Kidney (tissue), 13 donors: ENCODE measurements at regions not wholly inside any gene's neighbourhood (a gene's known extent, or its start where the extent isn't known, plus 50 kb on each side); places are given as distances from the start of the nearest gene placed in this dataset.
A peak's percentile ranks its signal among the peaks of the same experiment; 100 is the strongest.

Source experiments
- DNase-seq, 5 donors: peaks; one replicate each; pipeline ENCODE4 v3.0.0-alpha.2; 2013 to 2020
- FAIRE-seq: peaks from 2 replicates; lab custom pipeline; 2012; peaks lifted over from hg19 to GRCh38; lab: Jason Lieb, UNC
- H3K27ac ChIP-seq, 2 donors: one replicate each; pipeline ENCODE4 v1.7.0; 2013; ENCODE audit warnings: low read depth in 2 of 2, low read length in 2 of 2, inconsistent platforms in 1 of 2
- H3K27me3 ChIP-seq: one replicate; pipeline ENCODE4 v1.7.1; 2013; ENCODE audit warnings: low read length, inconsistent platforms; ENCODE audit not compliant: control insufficient read depth, insufficient read depth
- H3K36me3 ChIP-seq, 3 donors: one replicate each; pipeline versions ENCODE4 v1.7.0 to v1.7.1; 2013; ENCODE audit warnings: low read length in 3 of 3, control low read depth in 1 of 3, inconsistent platforms in 1 of 3; ENCODE audit not compliant: insufficient read depth in 3 of 3, control insufficient read depth in 2 of 3
- H3K4me1 ChIP-seq, 3 donors: one replicate each; pipeline versions ENCODE4 v1.7.0 to v1.7.1; 2013; ENCODE audit warnings: low read length in 3 of 3, inconsistent platforms in 1 of 3, low read depth in 1 of 3; ENCODE audit not compliant: control insufficient read depth in 2 of 3, insufficient read depth in 2 of 3
- H3K4me3 ChIP-seq, 3 donors: one replicate each; pipeline versions ENCODE4 v1.7.0 to v1.8.1; 2013; ENCODE audit warnings: low read length in 3 of 3, control low read depth in 1 of 3, inconsistent platforms in 1 of 3
- H3K9ac ChIP-seq, 3 donors: one replicate each; pipeline versions ENCODE4 v1.7.0 to v1.7.1; 2013; ENCODE audit warnings: low read length in 3 of 3, control low read depth in 1 of 3, inconsistent platforms in 1 of 3
- H3K9me3 ChIP-seq, 3 donors: one replicate each; pipeline versions ENCODE4 v1.7.0 to v1.7.1; 2013; ENCODE audit warnings: low read length in 3 of 3, control low read depth in 1 of 3, inconsistent platforms in 1 of 3; ENCODE audit not compliant: control insufficient read depth in 2 of 3, insufficient read depth in 1 of 3
- intact Hi-C: fragments of 100-400 bp; cut with DNase I; formaldehyde crosslinking; loops from one replicate; pipeline ENCODE4 v1.11.1; 2022
- TF ChIP-seq, protein P1 (sequence below): IDR thresholded peaks from 3 replicates; pipeline ENCODE4 v1.5.1; 2012; ENCODE audit warnings: mild to moderate bottlenecking, moderate library complexity, borderline replicate concordance; ENCODE audit not compliant: insufficient read depth; ENCODE audit errors: extremely low read depth
- donor health status: control.
- donor health status: control.
- donor health status: control.
- donor health status: control.
- donor health status: control.
- donor health status: DM: yes; HTN: yes; CAD: no.
- donor health status: Normal renal cell carcinoma (clear cell type).

DNA sequence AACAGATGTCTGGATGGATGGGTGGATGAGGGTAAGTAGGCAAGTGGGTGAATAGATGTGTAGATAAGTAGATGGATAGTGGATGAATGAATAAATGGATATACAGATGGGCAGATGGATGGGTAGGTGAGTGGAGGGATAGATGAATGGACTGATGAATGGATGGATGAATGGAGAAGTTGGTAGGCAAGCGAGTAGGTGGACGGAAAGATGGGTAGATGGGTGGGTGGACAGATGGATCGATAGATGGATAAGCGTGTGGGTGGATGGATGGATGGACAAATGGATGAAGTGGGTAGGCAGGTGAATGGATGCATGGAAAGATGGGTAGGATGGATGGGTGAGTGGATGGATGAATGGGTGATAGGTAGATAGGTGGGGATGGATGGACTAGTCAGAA lies 393.2 kb downstream of the SHANK2 start:
- no peaks in the 10 kb centered on the region for H3K36me3 ChIP-seq
- TF ChIP-seq, protein P1, sequence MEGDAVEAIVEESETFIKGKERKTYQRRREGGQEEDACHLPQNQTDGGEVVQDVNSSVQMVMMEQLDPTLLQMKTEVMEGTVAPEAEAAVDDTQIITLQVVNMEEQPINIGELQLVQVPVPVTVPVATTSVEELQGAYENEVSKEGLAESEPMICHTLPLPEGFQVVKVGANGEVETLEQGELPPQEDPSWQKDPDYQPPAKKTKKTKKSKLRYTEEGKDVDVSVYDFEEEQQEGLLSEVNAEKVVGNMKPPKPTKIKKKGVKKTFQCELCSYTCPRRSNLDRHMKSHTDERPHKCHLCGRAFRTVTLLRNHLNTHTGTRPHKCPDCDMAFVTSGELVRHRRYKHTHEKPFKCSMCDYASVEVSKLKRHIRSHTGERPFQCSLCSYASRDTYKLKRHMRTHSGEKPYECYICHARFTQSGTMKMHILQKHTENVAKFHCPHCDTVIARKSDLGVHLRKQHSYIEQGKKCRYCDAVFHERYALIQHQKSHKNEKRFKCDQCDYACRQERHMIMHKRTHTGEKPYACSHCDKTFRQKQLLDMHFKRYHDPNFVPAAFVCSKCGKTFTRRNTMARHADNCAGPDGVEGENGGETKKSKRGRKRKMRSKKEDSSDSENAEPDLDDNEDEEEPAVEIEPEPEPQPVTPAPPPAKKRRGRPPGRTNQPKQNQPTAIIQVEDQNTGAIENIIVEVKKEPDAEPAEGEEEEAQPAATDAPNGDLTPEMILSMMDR: no peak
- intact Hi-C loops: no loop called here
- no peak overlapping the region for H3K27ac ChIP-seq
- FAIRE-seq (no peak), DNase-seq (no peak)
- no peaks in the 10 kb centered on the region for H3K27me3 ChIP-seq
- H3K4me1 ChIP-seq: peaks cover 0 to 13% (median 8%) of the 10 kb centered on the region in 3 donors
- no peaks in the 10 kb centered on the region for H3K9me3 ChIP-seq
- H3K4me3 ChIP-seq: no peak overlapping the region
- H3K9ac ChIP-seq: no peak overlapping the region

DNA sequence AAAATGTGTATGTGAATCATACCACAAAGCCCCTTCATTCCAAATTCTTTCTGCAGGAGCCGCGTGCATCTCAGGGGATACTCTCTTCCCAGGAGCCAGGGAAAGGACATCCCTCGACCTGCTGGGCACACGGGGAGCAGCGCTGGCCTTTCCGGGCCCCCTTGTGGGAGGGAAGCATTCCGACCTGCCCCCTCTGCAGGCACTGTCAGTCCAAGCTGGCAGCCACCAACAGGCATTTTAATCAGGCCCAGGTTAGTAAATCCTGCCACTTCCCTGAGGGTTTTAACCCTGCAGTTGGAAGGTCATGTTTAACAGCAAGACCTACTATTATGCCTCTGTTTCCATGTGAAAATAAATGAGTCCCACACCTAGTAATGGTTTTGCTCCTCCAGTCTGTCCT lies 391.5 kb downstream of the SHANK2 start:
- FAIRE-seq (no peak), DNase-seq (no peak)
- TF ChIP-seq, protein P1: no peak
- no peaks in the 10 kb centered on the region for H3K36me3 ChIP-seq
- H3K9ac ChIP-seq: no peak overlapping the region
- H3K27me3 ChIP-seq: no peaks in the 10 kb centered on the region
- H3K4me3 ChIP-seq: no peak overlapping the region
- no peaks in the 10 kb centered on the region for H3K9me3 ChIP-seq
- intact Hi-C loops: no loop called here
- H3K4me1 ChIP-seq: no peaks in the 10 kb centered on the region
- H3K27ac ChIP-seq: no peak overlapping the region

DNA sequence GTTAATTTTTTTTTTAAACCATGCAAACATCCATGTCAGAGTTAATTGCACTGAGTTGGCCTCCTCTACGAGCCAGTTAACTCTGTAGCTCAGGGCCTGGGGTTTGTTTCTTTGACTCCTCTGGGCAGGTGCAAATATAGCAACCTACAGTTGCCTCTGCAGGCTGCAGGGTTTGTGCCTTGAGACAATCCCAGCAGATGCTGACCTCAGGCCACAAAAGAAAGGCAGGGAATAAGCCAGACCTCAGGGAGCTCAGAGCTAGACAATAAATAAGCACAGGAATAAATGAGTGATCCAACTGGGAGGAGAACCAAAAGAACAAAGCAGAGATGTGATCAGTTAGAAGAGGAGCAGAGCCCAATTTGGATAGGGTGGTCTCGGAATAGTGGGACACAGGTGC lies 390.8 kb downstream of the SHANK2 start:
- intact Hi-C loops: no loop called here
- Histone ChIP-seq H3K4me3 (no peak overlapping the region), H3K9me3 (no peaks in the 10 kb centered on the region), H3K27me3 (no peaks in the 10 kb centered on the region), H3K36me3 (no peaks in the 10 kb centered on the region), H3K4me1 (no peaks in the 10 kb centered on the region), H3K9ac (no peak overlapping the region), H3K27ac (no peak overlapping the region)
- peak in 1 of 5 donors; percentile 3 for DNase-seq
- TF ChIP-seq, protein P1: no peak
- no peak for FAIRE-seq

DNA sequence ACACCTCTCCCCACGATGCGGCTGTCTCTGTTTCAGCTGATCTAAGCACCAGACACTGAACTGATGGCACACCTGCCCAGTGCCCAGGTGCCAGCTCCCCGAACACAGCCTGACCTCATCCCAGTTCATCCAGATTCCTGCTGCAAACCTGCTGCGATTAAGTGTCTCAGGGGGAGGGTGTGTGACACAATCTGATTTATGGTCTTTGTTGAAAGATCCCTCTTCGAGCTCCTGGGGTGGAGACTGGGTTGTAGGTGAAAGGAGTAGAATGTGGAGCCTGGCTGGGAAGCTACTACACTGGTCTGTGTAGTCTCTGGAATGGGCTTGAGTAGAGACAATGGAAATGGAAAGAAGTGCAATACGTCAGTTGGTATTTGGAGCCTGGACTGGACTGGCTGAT lies 390.3 kb downstream of the SHANK2 start:
- H3K9ac ChIP-seq: no peak overlapping the region
- H3K27ac ChIP-seq: no peak overlapping the region
- DNase-seq (no peak), FAIRE-seq (no peak)
- no peaks in the 10 kb centered on the region for H3K9me3 ChIP-seq
- no peak overlapping the region for H3K4me3 ChIP-seq
- no peaks in the 10 kb centered on the region for H3K27me3 ChIP-seq
- no peaks in the 10 kb centered on the region for H3K4me1 ChIP-seq
- TF ChIP-seq, protein P1: no peak
- no peaks in the 10 kb centered on the region for H3K36me3 ChIP-seq
- intact Hi-C loops: no loop called here
